Mesendoderm (in vitro differentiated cells): ENCODE measurements at regions not wholly inside any gene's neighbourhood (a gene's known extent, or its start where the extent isn't known, plus 50 kb on each side); places are given as distances from the start of the nearest gene placed in this dataset.

ENCODE experiments used
- DNase-seq: peaks from one replicate; pipeline ENCODE4 v3.0.0; 2013
- H2AK5ac ChIP-seq: 2 replicates; pipeline ENCODE4 v1.6.1; 2013; ENCODE audit warnings: low read length, inconsistent platforms
- H2BK120ac ChIP-seq: 2 replicates; pipeline ENCODE4 v1.6.1; 2013; ENCODE audit warnings: low read depth, mild to moderate bottlenecking, low read length, moderate library complexity, mixed read lengths
- H2BK15ac ChIP-seq: replicated peaks from 2 replicates; pipeline ENCODE4 v1.6.1; 2013; ENCODE audit warnings: low read depth, mild to moderate bottlenecking, moderate library complexity
- H2BK5ac ChIP-seq: 2 replicates; pipeline ENCODE4 v1.6.1; 2013; ENCODE audit warnings: low read length, inconsistent platforms
- H3K18ac ChIP-seq: 2 replicates; pipeline ENCODE4 v1.6.1; 2013; ENCODE audit warnings: mild to moderate bottlenecking, low read length, mixed read lengths
- H3K23ac ChIP-seq: one replicate; pipeline ENCODE4 v1.6.1; 2013; ENCODE audit warnings: low read length
- H3K27ac ChIP-seq: 2 replicates; pipeline ENCODE4 v1.5.1; 2013; ENCODE audit warnings: low read depth, mild to moderate bottlenecking, inconsistent platforms, low read length, moderate library complexity
- H3K27me3 ChIP-seq: 2 replicates; pipeline ENCODE4 v1.6.1; 2013; ENCODE audit warnings: low read length, control low read depth, mild to moderate bottlenecking, inconsistent platforms; ENCODE audit not compliant: insufficient read depth, poor library complexity
- H3K36me3 ChIP-seq: 2 replicates; pipeline ENCODE4 v1.6.1; 2013; ENCODE audit warnings: low read length, inconsistent platforms; ENCODE audit not compliant: control insufficient read depth, insufficient read depth
- H3K4ac ChIP-seq: one replicate; pipeline ENCODE4 v1.6.1; 2013; ENCODE audit warnings: low read depth, mild to moderate bottlenecking, low read length, moderate library complexity
- H3K4me1 ChIP-seq: 2 replicates; pipeline ENCODE4 v1.6.1; 2013; ENCODE audit warnings: low read depth, low read length, inconsistent platforms; ENCODE audit not compliant: control insufficient read depth
- H3K4me2 ChIP-seq: 2 replicates; pipeline ENCODE4 v1.6.1; 2013; ENCODE audit warnings: low read length
- H3K4me3 ChIP-seq: 2 replicates; pipeline ENCODE4 v1.5.1; 2013; ENCODE audit warnings: mild to moderate bottlenecking, low read length
- H3K56ac ChIP-seq: one replicate; pipeline ENCODE4 v1.6.1; 2013; ENCODE audit warnings: low read length
- H3K79me1 ChIP-seq: 2 replicates; pipeline ENCODE4 v1.6.1; 2013; ENCODE audit warnings: low read length, inconsistent platforms
- H3K79me2 ChIP-seq: 2 replicates; pipeline ENCODE4 v1.6.1; 2013; ENCODE audit warnings: mild to moderate bottlenecking, low read length; ENCODE audit not compliant: control insufficient read depth, insufficient read depth
- H3K9ac ChIP-seq: 2 replicates; pipeline ENCODE4 v1.6.1; 2013; ENCODE audit warnings: low read length, inconsistent platforms
- H4K5ac ChIP-seq: one replicate; pipeline ENCODE4 v1.6.1; 2013; ENCODE audit warnings: low read length
- H4K8ac ChIP-seq: one replicate; pipeline ENCODE4 v1.6.1; 2013; ENCODE audit warnings: low read depth, mild to moderate bottlenecking, control low read depth, low read length, moderate library complexity
- WGBS: extraction: QIAGEN DNeasy Blood & Tissue Kit; methylation state at CpG from one replicate; pipeline ENCODE4 v1.1.7; 2013; ENCODE audit warnings: low lambda C conversion rate, missing lambda C conversion rate; ENCODE audit not compliant: insufficient coverage; ENCODE audit errors: extremely low coverage; 5-methylcytosine and 5-hydroxymethylcytosine counted together

DNA sequence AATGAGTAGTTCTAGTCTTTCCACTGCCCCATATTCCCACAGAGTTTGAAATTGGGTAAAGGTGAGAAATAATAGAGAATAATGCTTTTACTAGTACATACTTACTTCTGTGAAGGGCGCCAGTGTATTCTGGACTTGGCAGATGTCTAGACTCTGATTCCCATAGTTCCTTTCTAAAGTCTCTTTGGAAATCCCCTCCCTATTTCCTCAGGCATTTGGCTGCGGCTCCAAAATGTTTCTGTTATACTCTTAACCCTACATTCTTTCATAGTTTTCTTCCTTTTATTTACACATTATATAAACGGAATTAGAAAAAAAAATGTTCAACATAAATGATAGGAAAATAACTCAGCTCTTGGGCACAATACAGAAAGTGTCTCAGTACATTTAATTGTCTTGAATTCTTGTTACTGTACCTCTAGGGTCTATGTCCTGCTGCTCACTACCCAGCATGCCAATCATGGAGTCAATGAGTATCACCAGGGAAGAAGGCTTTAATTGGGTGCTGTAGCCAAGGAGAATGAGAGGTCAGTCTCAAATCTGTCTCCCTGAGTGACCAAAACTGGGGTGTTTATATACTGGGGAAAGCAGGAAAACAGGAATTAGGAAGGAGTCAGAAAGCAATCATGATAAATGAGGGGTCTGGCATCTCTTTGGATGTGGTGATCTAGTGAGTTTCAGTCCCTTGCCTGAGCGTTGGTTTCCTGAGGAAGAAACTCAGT lies 147.8 kb upstream of the MMADHC start:
- Histone ChIP-seq H2BK120ac (no peak overlapping the region), H2AK5ac (no peak overlapping the region), H2BK15ac (no peak overlapping the region), H3K4me1 (no peaks in the 10 kb centered on the region), H3K23ac (no peak overlapping the region), H3K36me3 (no peaks in the 10 kb centered on the region), H3K27ac (no peak overlapping the region), H3K56ac (no peak overlapping the region), H2BK5ac (no peak overlapping the region), H3K18ac (no peak overlapping the region), H3K79me1 (no peaks in the 10 kb centered on the region), H4K8ac (no peak overlapping the region), H3K4ac (no peak overlapping the region), H3K4me3 (no peak overlapping the region), H3K4me2 (no peak overlapping the region), H4K5ac (no peak overlapping the region), H3K9ac (no peak overlapping the region), H3K27me3 (no peaks in the 10 kb centered on the region), H3K79me2 (no peaks in the 10 kb centered on the region)
- WGBS, result no CpG with 5 or more reads among the region's 4 CpGs
- no peak for DNase-seq

DNA sequence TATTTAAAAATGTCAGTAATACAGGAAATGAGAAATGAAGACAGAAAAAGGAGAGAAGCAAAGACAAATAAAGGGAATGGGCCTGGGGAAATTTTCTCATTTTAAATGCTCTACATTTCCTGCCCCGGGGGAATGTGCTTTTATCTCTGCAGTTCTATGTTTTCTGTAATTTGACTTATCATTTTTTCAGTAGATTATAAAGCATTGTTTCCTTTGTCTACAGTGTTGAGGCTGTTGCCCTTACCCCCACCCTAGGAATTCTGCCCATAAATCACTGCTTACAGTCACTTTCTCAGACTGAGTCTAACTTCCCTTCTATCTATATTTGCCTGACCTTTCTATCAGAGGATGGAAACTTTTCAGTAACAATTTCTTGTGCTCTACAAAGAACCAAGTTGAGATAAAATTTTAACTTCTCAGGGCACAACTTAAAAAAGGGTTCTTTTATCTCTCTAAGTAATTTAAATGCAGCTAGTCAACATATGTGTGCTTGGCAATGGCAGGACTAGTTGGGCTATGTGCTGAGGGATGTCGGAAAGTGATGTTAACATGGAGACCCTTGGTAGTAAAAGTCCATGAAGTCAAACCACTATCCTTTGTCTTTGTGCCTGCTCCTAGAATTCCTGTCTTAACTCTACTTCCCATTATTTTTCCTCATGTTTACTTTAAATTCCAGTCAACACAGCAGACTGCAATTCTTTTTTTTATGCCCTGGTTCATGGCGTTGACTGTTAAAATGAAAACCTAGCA lies 146.5 kb upstream of the MMADHC start:
- no peak overlapping the region for H2BK15ac ChIP-seq
- no peaks in the 10 kb centered on the region for H3K79me1 ChIP-seq
- H3K23ac ChIP-seq, result no peak overlapping the region
- H3K9ac ChIP-seq, result no peak overlapping the region
- peak; percentile 63 for DNase-seq
- no peak overlapping the region for H3K4ac ChIP-seq
- no peak overlapping the region for H2BK5ac ChIP-seq
- H3K4me1 ChIP-seq, result no peaks in the 10 kb centered on the region
- H2AK5ac ChIP-seq, result no peak overlapping the region
- H3K79me2 ChIP-seq, result no peaks in the 10 kb centered on the region
- H3K56ac ChIP-seq, result no peak overlapping the region
- no peak overlapping the region for H3K4me3 ChIP-seq
- H4K8ac ChIP-seq, result no peak overlapping the region
- H3K27me3 ChIP-seq, result no peaks in the 10 kb centered on the region
- WGBS, result no CpG with 5 or more reads among the region's 3 CpGs
- no peak overlapping the region for H2BK120ac ChIP-seq
- H3K4me2 ChIP-seq, result no peak overlapping the region
- H3K36me3 ChIP-seq, result no peaks in the 10 kb centered on the region
- no peak overlapping the region for H3K27ac ChIP-seq
- no peak overlapping the region for H4K5ac ChIP-seq
- no peak overlapping the region for H3K18ac ChIP-seq

GRCh38 chr2:149732730-149733290 lies 145.2 kb upstream of the MMADHC start:
- H3K18ac ChIP-seq, result no peak overlapping the region
- WGBS, result no CpG with 5 or more reads among the region's 1 CpG
- H2BK5ac ChIP-seq, result no peak overlapping the region
- H3K56ac ChIP-seq, result no peak overlapping the region
- no peak overlapping the region for H3K23ac ChIP-seq
- no peak overlapping the region for H3K4ac ChIP-seq
- no peak overlapping the region for H2BK120ac ChIP-seq
- H3K4me1 ChIP-seq, result no peaks in the 10 kb centered on the region
- H4K8ac ChIP-seq, result no peak overlapping the region
- no peaks in the 10 kb centered on the region for H3K27me3 ChIP-seq
- H2AK5ac ChIP-seq, result no peak overlapping the region
- no peak overlapping the region for H3K9ac ChIP-seq
- no peak overlapping the region for H2BK15ac ChIP-seq
- no peak for DNase-seq
- no peak overlapping the region for H3K4me2 ChIP-seq
- H3K4me3 ChIP-seq, result no peak overlapping the region
- no peak overlapping the region for H3K27ac ChIP-seq
- H4K5ac ChIP-seq, result no peak overlapping the region
- H3K79me1 ChIP-seq, result no peaks in the 10 kb centered on the region
- no peaks in the 10 kb centered on the region for H3K79me2 ChIP-seq
- H3K36me3 ChIP-seq, result no peaks in the 10 kb centered on the region

- H3K4me2 ChIP-seq, result no peak overlapping the region
- no peak overlapping the region for H4K5ac ChIP-seq
- no peaks in the 10 kb centered on the region for H3K4me1 ChIP-seq
- no peak overlapping the region for H3K18ac ChIP-seq
- H2BK120ac ChIP-seq, result no peak overlapping the region
- no peak overlapping the region for H4K8ac ChIP-seq
- no peak overlapping the region for H2BK5ac ChIP-seq
- H3K27ac ChIP-seq, result no peak overlapping the region
- H3K23ac ChIP-seq, result no peak overlapping the region
- no peak overlapping the region for H3K9ac ChIP-seq
- H3K56ac ChIP-seq, result no peak overlapping the region
- no peak overlapping the region for H2BK15ac ChIP-seq
- no peaks in the 10 kb centered on the region for H3K36me3 ChIP-seq
- WGBS, result no CpG with 5 or more reads among the region's 4 CpGs
- H3K79me2 ChIP-seq, result no peaks in the 10 kb centered on the region
- H2AK5ac ChIP-seq, result no peak overlapping the region
- H3K27me3 ChIP-seq, result no peaks in the 10 kb centered on the region
- no peaks in the 10 kb centered on the region for H3K79me1 ChIP-seq
- no peak overlapping the region for H3K4me3 ChIP-seq
- DNase-seq, result no peak
- no peak overlapping the region for H3K4ac ChIP-seq
Observed at GRCh38 chr2:149732001-149732685, 144.6 kb upstream of the MMADHC start.

DNA sequence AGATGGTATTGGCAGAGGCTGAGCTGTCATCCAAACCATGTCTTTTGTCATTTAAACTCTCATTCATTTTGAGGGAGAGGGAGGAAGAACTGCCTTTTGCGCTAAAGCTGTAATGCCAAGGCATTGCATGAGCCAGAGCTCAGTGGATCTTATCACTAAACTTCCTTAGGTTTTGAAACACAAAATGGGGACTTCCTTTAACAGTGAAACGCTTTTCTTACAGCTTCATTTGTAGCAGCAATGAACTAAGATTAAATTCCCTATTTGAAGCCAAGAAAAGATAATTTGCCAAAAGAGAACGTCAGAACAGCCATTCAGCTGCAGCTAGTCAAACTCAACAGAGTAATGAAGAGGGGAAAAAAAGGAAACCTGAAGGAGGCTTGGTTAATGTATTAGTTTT lies 143.5 kb upstream of the MMADHC start:
- Histone ChIP-seq H3K79me2 (no peaks in the 10 kb centered on the region), H2BK120ac (no peak overlapping the region), H3K18ac (no peak overlapping the region), H3K4ac (no peak overlapping the region), H2AK5ac (no peak overlapping the region), H2BK15ac (no peak overlapping the region), H4K5ac (no peak overlapping the region), H3K23ac (no peak overlapping the region), H3K4me3 (no peak overlapping the region), H3K4me1 (no peaks in the 10 kb centered on the region), H3K4me2 (no peak overlapping the region), H3K9ac (no peak overlapping the region), H3K79me1 (no peaks in the 10 kb centered on the region), H3K36me3 (no peaks in the 10 kb centered on the region), H2BK5ac (no peak overlapping the region), H4K8ac (no peak overlapping the region), H3K27me3 (no peaks in the 10 kb centered on the region), H3K56ac (no peak overlapping the region), H3K27ac (no peak overlapping the region)
- no peak for DNase-seq
- no CpG with 5 or more reads among the region's 3 CpGs for WGBS
